HG02759 (cell line): ENCODE measurements at regions not wholly inside any gene's neighbourhood (a gene's known extent, or its start where the extent isn't known, plus 50 kb on each side); places are given as distances from the start of the nearest gene placed in this dataset.
A peak's percentile ranks its signal among the peaks of the same experiment; 100 is the strongest.
"Not testable (repeated sequence)": the region's sequence is repeated elsewhere in the genome, so short reads cannot be mapped to it uniquely, and the experiment has no call there.

Experiments
- ATAC-seq: cut with Tn5 transposase; IDR thresholded peaks from one replicate; pipeline ENCODE4 v1.9.1; 2021; ENCODE audit warnings: mild to moderate bottlenecking, moderate library complexity; ENCODE audit not compliant: unreplicated experiment

- no peak for ATAC-seq
These were observed 1175.3 kb downstream of the GATA3 start for GRCh38 chr10:9229702-9230244.

- no peak for ATAC-seq
These were observed 1176.1 kb downstream of the GATA3 start for GRCh38 chr10:9230625-9231024.

- ATAC-seq: no peak
These were observed 1179.7 kb downstream of the GATA3 start for GRCh38 chr10:9234191-9234590.

- ATAC-seq: no peak
These were observed 1183.6 kb downstream of the GATA3 start for GRCh38 chr10:9238041-9238440.

GRCh38 chr10:9239298-9239697 lies 1184.8 kb downstream of the GATA3 start:
- ATAC-seq: no peak

GRCh38 chr10:9243941-9244411 lies 1189.5 kb downstream of the GATA3 start:
- no peak for ATAC-seq

GRCh38 chr10:9244864-9245263 lies 1190.4 kb downstream of the GATA3 start:
- ATAC-seq: no peak

- no peak for ATAC-seq
These were observed 1198.6 kb downstream of the GATA3 start for GRCh38 chr10:9253121-9253520.

GRCh38 chr10:9254353-9254752 lies 1199.9 kb downstream of the GATA3 start:
- ATAC-seq: no peak

- no peak for ATAC-seq
These were observed 1206.2 kb downstream of the GATA3 start for GRCh38 chr10:9260690-9261089.

- ATAC-seq: no peak
These were observed 1208.3 kb downstream of the GATA3 start for GRCh38 chr10:9262770-9263169.

GRCh38 chr10:9268176-9268575 lies 1213.7 kb downstream of the GATA3 start:
- no peak for ATAC-seq

- ATAC-seq: not testable (repeated sequence)
These were observed 1218.8 kb downstream of the GATA3 start for GRCh38 chr10:9273126-9273833.

GRCh38 chr10:9274206-9274755 lies 1219.8 kb downstream of the GATA3 start:
- no peak for ATAC-seq

GRCh38 chr10:9275861-9276260 lies 1221.4 kb downstream of the GATA3 start:
- ATAC-seq: no peak

GRCh38 chr10:9285690-9286089 lies 1231.2 kb downstream of the GATA3 start:
- no peak for ATAC-seq

GRCh38 chr10:9289811-9290210 lies 1235.3 kb downstream of the GATA3 start:
- ATAC-seq: no peak

- no peak for ATAC-seq
These were observed 1236.6 kb downstream of the GATA3 start for GRCh38 chr10:9291081-9291480.

- ATAC-seq: no peak
These were observed 1239.7 kb downstream of the GATA3 start for GRCh38 chr10:9294132-9294663.

- peak; percentile 91 for ATAC-seq
These were observed 1240.4 kb downstream of the GATA3 start for GRCh38 chr10:9294865-9295264.

- no peak for ATAC-seq
These were observed 1241.7 kb downstream of the GATA3 start for GRCh38 chr10:9296190-9296589.

- no peak for ATAC-seq
These were observed 1243.1 kb downstream of the GATA3 start for GRCh38 chr10:9297580-9297979.
